Stomach (tissue), 8 donors: ENCODE measurements at regions not wholly inside any gene's neighbourhood (a gene's known extent, or its start where the extent isn't known, plus 50 kb on each side); places are given as distances from the start of the nearest gene placed in this dataset.

Source experiments
- DNase-seq, 2 donors: peaks; one replicate each; pipeline versions ENCODE4 v3.0.0 to v3.0.0-alpha.2; 2013 to 2019
- H3K27ac ChIP-seq, 5 donors: fragments of 200-600 bp in 4 of 5; sonication (generic) in 4 of 5; one replicate each; pipeline ENCODE4 v1.5.1; 2013 to 2019; ENCODE audit warnings: mild to moderate bottlenecking in 1 of 5, moderate library complexity in 1 of 5
- H3K27me3 ChIP-seq, 3 donors: fragments of 200-600 bp; sonication (generic); one replicate each; pipeline ENCODE4 v1.5.1; 2017 to 2019; ENCODE audit warnings: mixed run types in 1 of 3
- H3K36me3 ChIP-seq, 4 donors: fragments of 200-600 bp; sonication (generic); 1 replicate in 3 of 4; 2 replicates in 1 of 4; pipeline ENCODE4 v1.5.1; 2016 to 2019
- H3K4me1 ChIP-seq, 4 donors: fragments of 200-600 bp; sonication (generic); one replicate each; pipeline ENCODE4 v1.5.1; 2016 to 2019
- H3K4me3 ChIP-seq, 4 donors: fragments of 200-600 bp; sonication (generic) in 3 of 4; one replicate each; pipeline ENCODE4 v1.5.1; 2016 to 2019; ENCODE audit warnings: mild to moderate bottlenecking in 1 of 4
- H3K9me3 ChIP-seq, 4 donors: fragments of 200-600 bp; sonication (generic); one replicate each; pipeline ENCODE4 v1.5.1; 2016 to 2019
- CTCF ChIP-seq, 7 experiments: fragments of 450-650 bp in 4 of 7; fragments of 200-600 bp in 3 of 7; sonication (generic) in 3 of 7; IDR thresholded peaks; one replicate each; pipeline ENCODE4 v1.5.1; 2016 to 2019; ENCODE audit warnings: antibody characterized with exemption in 7 of 7, control low read depth in 2 of 7, mild to moderate bottlenecking in 1 of 7
- EP300 ChIP-seq: sonication (generic); formaldehyde crosslinking; IDR thresholded peaks from one replicate; pipeline ENCODE4 v1.6.1; 2017; ENCODE audit warnings: antibody characterized with exemption
- POLR2A ChIP-seq, 4 donors: fragments of 450-650 bp; IDR thresholded peaks; one replicate each; pipeline ENCODE4 v1.6.1; 2016; ENCODE audit warnings: antibody characterized with exemption in 4 of 4, control low read depth in 2 of 4, mild to moderate bottlenecking in 1 of 4, moderate library complexity in 1 of 4
- POLR2AphosphoS5 ChIP-seq, 3 donors: sonication (generic); formaldehyde crosslinking; IDR thresholded peaks; one replicate each; pipeline ENCODE4 v1.6.1; 2016; ENCODE audit warnings: antibody characterized with exemption in 3 of 3
- WGBS, 5 donors: extraction: QIAGEN DNeasy Blood & Tissue Kit in 3 of 5; methylation state at CpG; one replicate each; pipeline versions ENCODE4 v1.1.5 to v1.1.7; 2013 to 2018; 5-methylcytosine and 5-hydroxymethylcytosine counted together
- intact Hi-C: fragments of 100-400 bp; cut with DNase I; formaldehyde crosslinking; loops from one replicate; pipeline ENCODE4 v1.15.1; 2023; ENCODE audit warnings: low total_unique reads
- donor health status: healthy with polysubstance abuse.
- donor health status: Bipolar disorder and iron deficiency.
- donor health status: healthy.

DNA sequence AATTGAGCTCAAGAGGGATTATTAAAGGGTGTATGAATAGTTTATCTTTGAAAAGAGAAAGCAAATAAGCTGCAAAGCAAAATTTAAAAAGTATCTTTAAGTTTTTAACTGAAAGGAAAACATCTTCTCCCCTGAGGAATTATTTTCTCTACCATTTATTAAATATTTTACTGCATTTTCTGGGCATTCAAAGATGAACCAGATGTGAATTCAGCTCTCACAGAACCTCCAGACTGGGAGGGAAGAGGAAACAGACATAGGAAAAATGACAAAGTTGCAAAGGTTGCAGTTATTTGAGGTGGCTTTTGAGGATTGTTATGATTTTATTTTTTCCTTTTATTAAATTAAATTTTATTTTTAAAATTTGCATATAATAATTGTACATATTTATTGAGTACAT is 122.7 kb upstream of the SESN3 start:
- Histone ChIP-seq H3K27me3 (no peaks in the 10 kb centered on the region), H3K4me3 (no peak overlapping the region), H3K9me3 (peaks cover 0 to 9% (median 4%) of the 10 kb centered on the region in 4 donors), H3K27ac (no peak overlapping the region), H3K4me1 (peaks cover 0 to 1% (median 0%) of the 10 kb centered on the region in 4 donors), H3K36me3 (no peaks in the 10 kb centered on the region)
- no peak for TF ChIP-seq POLR2A (IDR thresholded peaks at IDR 0.05)
- TF ChIP-seq EP300 = no peak
- TF ChIP-seq POLR2AphosphoS5 (IDR thresholded peaks at IDR 0.05) = no peak
- no peak for TF ChIP-seq CTCF (IDR thresholded peaks at IDR 0.05)
- intact Hi-C loops = no loop called here
- no peak for DNase-seq

DNA sequence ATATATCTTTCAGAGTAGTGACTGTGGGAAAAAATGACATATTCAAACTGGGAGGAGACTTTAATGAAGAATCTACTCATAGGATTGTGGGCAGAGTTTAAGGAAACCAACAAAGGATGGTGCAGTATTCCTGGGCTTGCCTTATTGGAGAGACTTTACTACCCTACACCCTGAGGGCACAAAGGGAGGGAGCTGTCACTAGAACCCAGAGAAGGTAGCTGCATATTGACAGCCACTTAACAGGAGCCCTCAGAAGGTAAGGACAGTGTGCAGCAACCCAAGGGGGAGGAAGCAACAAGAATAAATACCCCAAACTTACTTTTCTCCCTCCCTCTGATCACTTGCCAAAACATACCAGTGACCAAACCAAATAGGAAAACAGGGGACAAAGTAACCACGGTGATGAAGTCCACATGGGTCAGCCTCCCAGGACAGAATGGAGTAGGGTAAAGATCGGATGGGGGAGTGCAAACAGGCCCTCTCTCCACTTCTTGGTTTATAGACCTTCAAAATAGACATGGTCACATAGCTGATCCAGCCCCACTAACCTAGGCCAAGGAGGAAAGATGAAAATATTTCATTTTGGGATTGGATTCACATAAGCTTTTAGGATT is 121.8 kb upstream of the SESN3 start:
- Histone ChIP-seq H3K4me1 (no peaks in the 10 kb centered on the region), H3K36me3 (no peaks in the 10 kb centered on the region), H3K27ac (no peak overlapping the region), H3K4me3 (no peak overlapping the region), H3K27me3 (no peaks in the 10 kb centered on the region), H3K9me3 (peaks cover 0 to 10% (median 4%) of the 10 kb centered on the region in 4 donors)
- no peak for DNase-seq
- intact Hi-C loops = no loop called here
- 60 to 77% (median 63%) methylated on average over 2 of the region's 2 CpGs for WGBS, 5 donors
- TF ChIP-seq EP300 = no peak
- no peak for TF ChIP-seq POLR2AphosphoS5 (IDR thresholded peaks at IDR 0.05)
- TF ChIP-seq CTCF (IDR thresholded peaks at IDR 0.05) = no peak
- TF ChIP-seq POLR2A (IDR thresholded peaks at IDR 0.05) = no peak

DNA sequence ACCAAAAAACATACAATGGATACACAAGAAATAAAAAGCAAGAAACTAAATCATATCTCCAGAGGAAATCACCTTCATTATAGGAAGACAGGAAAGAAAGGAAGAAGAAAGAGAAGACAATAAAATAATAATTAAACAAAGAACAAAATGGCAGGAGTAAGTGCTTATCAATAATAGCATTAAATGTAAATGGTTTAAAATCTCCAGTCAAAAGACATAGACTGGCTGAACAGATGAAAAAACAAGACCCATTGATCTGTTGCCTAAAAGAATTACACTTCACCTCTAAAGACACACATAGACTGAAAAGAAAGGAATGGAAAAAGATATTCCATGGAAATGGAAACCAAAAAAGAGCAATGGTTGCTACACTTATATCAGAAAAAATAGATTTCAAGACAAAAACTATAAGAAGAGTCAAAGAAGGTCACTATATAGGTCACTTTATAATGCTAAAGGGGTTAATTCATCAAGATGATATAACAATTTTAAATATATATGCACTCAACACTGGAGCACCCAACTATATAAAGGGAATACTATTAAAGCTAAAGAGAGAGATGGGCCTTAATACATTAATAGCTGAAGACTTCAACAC is 118.4 kb upstream of the SESN3 start:
- Histone ChIP-seq H3K9me3 (peaks cover 0 to 10% (median 4%) of the 10 kb centered on the region in 4 donors), H3K4me1 (no peaks in the 10 kb centered on the region), H3K36me3 (no peaks in the 10 kb centered on the region), H3K4me3 (no peak overlapping the region), H3K27me3 (no peaks in the 10 kb centered on the region), H3K27ac (no peak overlapping the region)
- no peak for DNase-seq
- intact Hi-C loops = no loop called here
- TF ChIP-seq POLR2A (IDR thresholded peaks at IDR 0.05) (no peak), POLR2AphosphoS5 (IDR thresholded peaks at IDR 0.05) (no peak), EP300 (no peak), CTCF (IDR thresholded peaks at IDR 0.05) (no peak)

- H3K36me3 ChIP-seq = no peaks in the 10 kb centered on the region
- DNase-seq = no peak
- no peak overlapping the region for H3K27ac ChIP-seq
- H3K4me3 ChIP-seq = no peak overlapping the region
- no peaks in the 10 kb centered on the region for H3K4me1 ChIP-seq
- intact Hi-C loops = no loop called here
- peaks cover 0 to 10% (median 4%) of the 10 kb centered on the region in 4 donors for H3K9me3 ChIP-seq
- 67 to 100% (median 96%) methylated on average over 1 of the region's 1 CpG for WGBS, 5 donors
- H3K27me3 ChIP-seq = no peaks in the 10 kb centered on the region
- no peak for TF ChIP-seq EP300
- TF ChIP-seq POLR2AphosphoS5 (IDR thresholded peaks at IDR 0.05) = no peak
- no peak for TF ChIP-seq POLR2A (IDR thresholded peaks at IDR 0.05)
- TF ChIP-seq CTCF (IDR thresholded peaks at IDR 0.05) = no peak
Measured at GRCh38 chr11:95346265-95346664, 115.3 kb upstream of the SESN3 start.
